Activated CD8-positive, alpha-beta memory T cell treated with anti-CD3 and anti-CD28 coated beads for 48 hours (primary cell): ENCODE measurements at regions not wholly inside any gene's neighbourhood (a gene's known extent, or its start where the extent isn't known, plus 50 kb on each side); places are given as distances from the start of the nearest gene placed in this dataset.

Experiments used
- DNase-seq, 3 experiments: peaks; one replicate each; pipeline ENCODE4 v3.0.0-alpha.2; 2020; ENCODE audit warnings: low read depth in 2 of 3, low spot score in 2 of 3

- DNase-seq = no peak
Observed at GRCh38 chr2:236654496-236654895, 84.9 kb downstream of the ACKR3 start.

DNA sequence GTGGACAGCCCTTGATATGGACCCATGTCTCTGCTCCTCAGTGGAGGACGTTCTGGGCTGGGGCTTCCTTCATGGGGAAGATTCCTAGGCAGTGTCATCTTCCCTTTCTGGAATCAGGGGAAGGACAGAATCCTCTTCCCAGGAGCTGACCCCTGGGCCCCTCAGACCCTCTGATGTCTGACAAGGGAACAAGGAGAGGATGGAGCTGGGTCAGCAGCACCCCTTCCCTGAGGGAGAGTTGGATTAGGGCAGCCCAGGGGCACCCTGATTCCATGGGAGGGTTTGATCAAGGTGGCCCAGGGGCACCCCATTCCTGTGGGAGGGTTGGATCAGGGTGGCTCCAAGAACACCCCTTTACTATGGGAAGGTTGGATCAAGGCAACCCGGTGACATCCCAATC lies 86.5 kb downstream of the ACKR3 start:
- no peak for DNase-seq

- DNase-seq = no peak
Observed at GRCh38 chr2:236656721-236657120, 87.1 kb downstream of the ACKR3 start.

- no peak for DNase-seq
Observed at GRCh38 chr2:236657215-236657614, 87.6 kb downstream of the ACKR3 start.

DNA sequence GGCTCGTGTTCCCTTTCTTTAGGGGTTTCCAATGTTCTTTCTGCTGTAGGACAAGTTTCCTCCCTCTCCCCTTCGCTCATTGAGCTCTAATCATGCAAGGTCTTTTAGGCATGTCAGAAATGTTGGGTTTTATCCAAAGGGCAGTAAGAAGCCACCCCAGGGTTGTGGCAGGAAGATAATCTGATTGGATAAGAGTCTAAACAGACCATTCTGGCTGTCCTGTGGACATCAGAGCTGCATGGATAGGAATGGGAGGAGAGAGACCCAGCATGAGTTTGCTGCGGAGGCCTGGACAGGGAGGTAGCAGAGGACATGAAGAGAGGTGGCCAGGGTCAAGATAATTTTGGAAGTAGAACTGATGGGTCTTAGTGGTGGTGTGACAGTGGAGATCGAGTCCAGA lies 88.2 kb downstream of the ACKR3 start:
- DNase-seq = no peak

DNA sequence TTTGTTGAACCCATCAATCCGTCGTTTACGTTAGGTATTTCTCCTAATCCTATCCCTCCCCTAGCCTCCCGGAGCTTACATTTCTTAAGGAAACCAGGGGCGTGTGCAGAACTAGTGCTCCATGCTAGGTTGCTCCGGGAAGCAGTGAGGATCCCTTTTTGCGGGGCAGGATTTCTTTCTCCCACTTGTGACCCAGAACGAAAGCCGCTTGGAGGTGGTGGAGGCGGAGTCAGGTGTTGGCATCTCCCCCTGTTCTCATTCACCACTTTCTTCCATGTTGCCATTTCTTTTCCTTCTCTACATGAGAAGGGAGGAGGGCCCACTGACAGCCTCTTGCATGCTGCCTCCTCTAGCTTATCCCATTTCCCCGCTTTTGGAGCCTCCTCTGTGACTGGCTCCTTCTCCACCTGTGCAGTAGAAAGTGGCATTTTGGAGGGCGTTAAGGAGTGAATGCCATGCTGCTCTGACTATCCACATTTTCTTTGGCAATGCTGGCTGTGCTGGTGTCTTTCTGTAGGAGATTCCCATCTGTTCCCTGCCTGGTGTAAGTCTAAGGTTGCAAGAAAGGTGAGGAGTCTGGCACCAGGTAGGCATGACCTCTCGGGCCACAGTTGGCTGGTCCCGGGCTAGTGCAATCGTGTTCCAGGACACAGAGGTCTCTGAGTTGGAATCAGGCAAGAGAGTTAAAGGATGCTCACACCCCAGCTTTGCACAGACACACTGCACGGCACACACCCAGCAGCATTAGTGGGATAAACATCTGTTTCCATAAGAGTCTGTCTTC lies 89.5 kb downstream of the ACKR3 start:
- DNase-seq = no peak

- no peak for DNase-seq
Observed at GRCh38 chr2:236659758-236660150, 90.1 kb downstream of the ACKR3 start.

- DNase-seq = no peak
Observed at GRCh38 chr2:236661061-236661761, 91.6 kb downstream of the ACKR3 start.

DNA sequence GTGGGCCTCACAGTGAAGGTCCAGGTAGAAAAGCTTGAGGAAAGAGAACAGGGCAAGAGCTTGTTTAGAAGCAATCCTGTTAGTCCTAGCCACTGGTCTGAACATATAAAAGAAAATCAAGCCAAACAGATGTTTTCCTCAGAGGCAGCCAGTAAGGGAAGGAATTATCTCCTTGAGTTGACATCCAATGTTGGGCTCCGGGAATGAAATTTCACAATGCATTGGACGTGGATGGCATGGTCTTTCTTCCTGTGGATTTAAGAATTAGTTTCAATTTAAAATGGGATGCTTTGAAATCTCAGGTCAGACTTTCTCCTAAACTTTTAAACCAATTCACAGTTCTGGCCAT lies 92.1 kb downstream of the ACKR3 start:
- no peak for DNase-seq

DNA sequence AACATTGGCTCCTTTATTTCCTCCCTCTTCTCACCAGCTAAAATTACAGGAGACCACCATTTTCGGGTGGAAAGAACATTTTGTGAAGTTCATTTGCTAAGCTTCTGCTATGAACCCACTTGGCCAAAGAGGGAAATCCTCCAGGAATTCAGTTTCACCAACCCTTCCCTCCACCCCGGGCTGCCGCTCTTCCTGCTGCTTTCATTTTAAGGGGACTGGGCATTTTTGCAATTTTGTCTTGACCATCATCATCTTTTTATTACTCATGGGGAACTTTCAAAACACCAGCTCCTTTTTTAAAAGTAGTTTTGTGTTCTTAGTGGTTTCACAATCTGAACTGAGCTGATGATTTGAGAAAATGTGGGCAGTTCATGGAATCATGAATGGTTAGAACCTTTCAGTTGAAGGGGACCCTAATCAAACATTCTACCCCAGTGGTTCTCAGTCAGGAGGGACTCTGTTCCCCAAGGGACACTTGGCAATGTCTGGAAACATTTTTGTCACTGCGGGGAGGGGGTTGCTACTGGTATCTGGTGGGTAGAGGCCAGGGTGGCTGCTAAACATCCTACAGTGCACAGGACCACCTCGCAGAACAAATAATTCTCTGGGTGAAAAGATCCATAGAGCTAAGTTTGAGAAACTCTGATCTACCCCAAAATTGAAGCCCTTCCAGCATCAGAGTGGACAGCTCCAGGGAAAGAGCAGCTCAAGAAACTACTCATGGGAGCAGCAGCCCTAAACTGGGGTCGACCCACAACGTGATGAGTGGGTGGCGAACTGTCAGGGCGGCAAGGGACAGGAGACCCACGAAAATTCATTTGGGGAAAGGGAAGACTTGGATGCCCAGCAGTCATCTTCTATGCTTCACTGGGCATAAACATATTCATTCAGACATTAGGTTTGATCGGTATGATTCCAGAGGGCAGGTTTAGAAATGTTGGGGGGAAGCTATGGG lies 92.9 kb downstream of the ACKR3 start:
- DNase-seq = no peak

DNA sequence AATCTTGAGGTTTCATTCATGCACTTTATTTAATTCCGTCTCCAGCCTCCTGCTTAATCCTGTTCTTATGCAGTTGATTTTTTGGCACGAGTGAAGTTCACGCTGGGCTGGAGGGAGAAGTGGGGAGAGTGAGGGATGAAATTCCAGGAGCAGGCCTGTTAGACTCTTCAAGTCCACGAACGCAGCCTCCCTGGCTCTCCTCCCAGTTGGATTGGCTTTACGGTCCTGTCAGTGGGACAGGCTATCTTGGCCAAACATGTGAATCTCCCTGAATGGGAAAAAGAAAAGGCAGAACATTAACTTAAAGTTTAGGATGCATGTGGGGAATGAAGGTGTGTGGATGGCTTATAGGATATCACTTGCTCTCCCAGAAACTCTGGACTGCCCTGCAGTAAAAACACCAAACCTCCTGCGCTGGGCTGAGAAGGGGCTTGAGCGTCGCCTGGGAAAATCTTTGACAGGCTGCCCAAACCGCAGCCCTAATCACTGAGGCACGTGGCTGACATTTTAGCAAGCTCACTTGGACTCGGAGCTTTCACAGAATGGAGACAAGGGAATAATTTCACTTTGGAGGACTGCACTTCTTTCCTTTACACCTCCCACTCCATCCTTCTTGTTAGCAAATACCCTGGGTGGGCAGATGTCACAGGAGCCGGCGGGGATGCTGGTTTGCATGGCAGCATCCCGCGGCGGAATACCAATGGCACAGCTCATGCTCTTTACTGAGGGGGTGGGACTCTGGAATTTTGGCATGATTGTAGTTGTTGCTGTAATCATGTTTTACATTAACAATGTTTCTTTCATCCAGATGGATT lies 93.9 kb downstream of the ACKR3 start:
- DNase-seq = no peak

GRCh38 chr2:236664136-236664535 lies 94.5 kb downstream of the ACKR3 start:
- DNase-seq = no peak

GRCh38 chr2:236665101-236665500 lies 95.5 kb downstream of the ACKR3 start:
- no peak for DNase-seq

- no peak for DNase-seq
Observed at GRCh38 chr2:236665572-236666118, 96.0 kb downstream of the ACKR3 start.

GRCh38 chr2:236666646-236667204 lies 97.1 kb downstream of the ACKR3 start:
- DNase-seq = no peak

DNA sequence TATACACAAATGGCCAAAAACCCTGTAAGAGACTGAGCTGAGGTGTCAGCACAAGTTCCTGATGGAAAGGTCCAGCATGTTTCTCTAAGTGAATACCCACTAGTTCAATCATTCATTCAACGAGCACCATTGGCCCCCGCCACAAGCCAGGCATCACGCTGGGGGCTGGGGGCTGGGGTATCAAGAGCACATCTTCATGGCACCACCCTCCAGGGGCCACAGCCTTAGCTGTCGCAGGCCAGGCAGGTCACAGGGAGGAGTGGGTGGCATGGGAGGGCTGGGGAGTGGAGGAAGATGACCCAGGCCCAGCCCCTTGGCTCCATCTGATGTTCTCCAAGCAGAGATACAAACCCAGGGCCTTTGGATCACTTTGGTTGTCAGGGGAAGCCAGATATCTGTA lies 97.9 kb downstream of the ACKR3 start:
- DNase-seq = no peak

- no peak for DNase-seq
Observed at GRCh38 chr2:236668531-236668969, 98.9 kb downstream of the ACKR3 start.

DNA sequence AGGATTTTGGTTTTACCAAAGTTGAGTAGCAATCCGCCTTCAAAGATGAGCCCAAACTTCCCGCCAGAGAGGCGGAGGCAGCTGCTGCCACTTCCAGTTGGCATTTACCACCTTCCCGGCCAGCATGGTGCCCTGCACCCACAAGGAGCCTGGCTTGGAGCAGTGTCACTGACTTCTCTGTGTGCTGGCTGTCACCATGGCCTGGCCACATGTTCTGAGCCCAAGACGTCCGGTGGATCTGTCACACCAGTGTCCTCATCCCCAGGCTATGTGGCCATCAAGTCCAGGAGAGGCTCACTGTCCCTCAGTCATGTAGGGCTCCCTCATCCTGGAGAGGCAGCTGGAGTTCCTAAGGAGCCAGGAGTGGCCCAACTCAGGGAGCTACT lies 100.6 kb downstream of the ACKR3 start:
- DNase-seq = no peak

GRCh38 chr2:236671896-236672562 lies 102.4 kb downstream of the ACKR3 start:
- DNase-seq = no peak

DNA sequence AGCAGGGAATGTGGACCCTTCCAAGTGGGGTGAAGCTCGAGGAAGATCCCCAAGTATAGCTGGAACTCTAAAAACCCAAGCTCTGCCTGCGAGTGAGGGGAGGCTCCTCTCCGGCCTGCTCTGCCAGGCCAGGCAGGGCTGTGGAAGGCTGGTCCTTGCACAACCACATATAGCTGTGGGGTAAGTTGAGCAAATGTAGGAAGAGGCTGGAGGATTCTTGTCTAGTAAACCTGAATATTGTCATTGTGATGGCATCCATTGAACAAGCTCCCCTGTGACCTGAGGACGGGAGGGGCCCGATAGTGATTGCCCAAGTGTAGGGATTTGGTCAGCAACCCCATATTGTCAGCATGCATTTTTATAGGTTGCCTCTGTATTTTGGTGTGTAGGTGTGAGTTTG lies 103.0 kb downstream of the ACKR3 start:
- DNase-seq = no peak
